IgD-negative memory B cell (primary cell): ENCODE measurements at regions not wholly inside any gene's neighbourhood (a gene's known extent, or its start where the extent isn't known, plus 50 kb on each side); places are given as distances from the start of the nearest gene placed in this dataset.

ENCODE experiments used
- H3K27ac Mint-ChIP-seq, 3 donors: one replicate each; pipeline ENCODE4 v1.8.0; 2020 to 2022; ENCODE audit warnings: mild to moderate bottlenecking in 3 of 3, mixed read lengths in 3 of 3, moderate library complexity in 1 of 3
- H3K27me3 Mint-ChIP-seq: one replicate; pipeline ENCODE4 v1.8.0; 2021; ENCODE audit warnings: mixed read lengths
- H3K36me3 Mint-ChIP-seq: one replicate; pipeline ENCODE4 v1.8.0; 2020; ENCODE audit warnings: mild to moderate bottlenecking, mixed read lengths
- H3K4me1 Mint-ChIP-seq, 3 donors: one replicate each; pipeline ENCODE4 v1.8.0; 2020 to 2022; ENCODE audit warnings: mixed read lengths in 3 of 3, mild to moderate bottlenecking in 1 of 3
- H3K4me3 Mint-ChIP-seq, 4 donors: one replicate each; pipeline ENCODE4 v1.8.0; 2020 to 2022; ENCODE audit warnings: mild to moderate bottlenecking in 4 of 4, mixed read lengths in 4 of 4, moderate library complexity in 3 of 4
- H3K9me3 Mint-ChIP-seq, 3 donors: one replicate each; pipeline ENCODE4 v1.8.0; 2020 to 2021; ENCODE audit warnings: mixed read lengths in 3 of 3, mild to moderate bottlenecking in 1 of 3

- H3K36me3 Mint-ChIP-seq = peaks cover 2% of the 10 kb centered on the region
- peaks cover 16 to 29% (median 20%) of the 10 kb centered on the region in 3 donors for H3K4me1 Mint-ChIP-seq
- H3K9me3 Mint-ChIP-seq = no peaks in the 10 kb centered on the region
- no peak overlapping the region for H3K4me3 Mint-ChIP-seq
- peaks cover 70% of the 10 kb centered on the region for H3K27me3 Mint-ChIP-seq
- H3K27ac Mint-ChIP-seq = no peak overlapping the region
These were observed 372.7 kb upstream of the ID2 start for GRCh38 chr2:8309131-8309530.

DNA sequence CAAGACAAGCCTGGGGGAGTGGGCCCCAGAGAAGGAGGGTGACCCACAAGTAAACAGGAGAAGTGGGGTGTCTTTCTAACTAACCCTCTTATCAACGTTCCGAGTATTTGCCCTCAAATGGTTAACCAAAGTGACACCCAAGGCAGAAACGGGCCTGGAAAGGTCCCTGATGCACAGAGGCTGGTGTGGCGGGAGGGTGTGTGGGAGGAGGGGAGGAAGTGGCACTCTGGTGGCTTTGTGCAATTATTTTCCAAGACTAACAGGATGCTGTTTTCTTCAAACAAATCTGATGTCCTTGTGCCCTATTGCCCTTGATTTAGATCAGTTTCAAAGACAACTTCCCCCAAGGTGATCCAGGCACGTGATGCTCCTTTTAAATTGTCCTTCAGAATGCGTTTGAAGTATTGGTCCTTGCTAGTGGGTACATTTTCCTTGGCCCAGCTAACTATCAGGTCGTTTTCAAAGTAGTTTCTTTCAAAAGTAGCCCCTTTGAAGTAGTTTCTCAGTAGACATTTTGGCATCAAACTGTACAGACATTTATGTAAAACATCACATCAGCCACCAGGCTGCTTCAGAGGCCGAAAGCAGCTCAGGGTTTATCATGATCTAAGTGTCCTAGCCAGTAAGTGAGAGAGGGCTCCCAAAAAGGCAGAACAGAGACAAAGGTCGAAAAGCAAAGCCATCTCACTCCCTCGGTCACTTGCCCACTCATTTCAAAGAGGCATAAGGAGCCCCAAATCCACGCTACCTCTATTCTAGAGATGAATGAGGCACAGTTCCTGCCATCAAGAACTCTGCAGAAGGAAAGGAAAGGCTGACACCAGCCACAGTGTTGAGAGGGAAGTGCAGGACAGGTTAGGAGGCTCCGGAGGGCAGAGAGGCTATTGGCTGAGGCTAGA lies 371.1 kb upstream of the ID2 start:
- Mint-ChIP-seq H3K4me3 (no peak overlapping the region), H3K27me3 (peaks cover 66% of the 10 kb centered on the region), H3K27ac (no peak overlapping the region), H3K9me3 (peaks cover 0 to 2% (median 0%) of the 10 kb centered on the region in 3 donors), H3K36me3 (peaks cover 2% of the 10 kb centered on the region), H3K4me1 (peaks cover 16 to 29% (median 20%) of the 10 kb centered on the region in 3 donors)

GRCh38 chr2:8312221-8312620 lies 369.6 kb upstream of the ID2 start:
- Mint-ChIP-seq H3K4me1 (peaks cover 16 to 29% (median 20%) of the 10 kb centered on the region in 3 donors), H3K27ac (no peak overlapping the region), H3K36me3 (peaks cover 2% of the 10 kb centered on the region), H3K9me3 (peaks cover 0 to 2% (median 0%) of the 10 kb centered on the region in 3 donors), H3K27me3 (peaks cover 63% of the 10 kb centered on the region), H3K4me3 (no peak overlapping the region)

- Mint-ChIP-seq H3K9me3 (peaks cover 0 to 3% (median 0%) of the 10 kb centered on the region in 3 donors), H3K36me3 (peaks cover 2% of the 10 kb centered on the region), H3K4me1 (peaks cover 16 to 29% (median 20%) of the 10 kb centered on the region in 3 donors), H3K4me3 (peak overlapping the region in 1 of 4 donors; percentile 19), H3K27me3 (peaks cover 61% of the 10 kb centered on the region), H3K27ac (no peak overlapping the region)
These were observed 368.7 kb upstream of the ID2 start for GRCh38 chr2:8312861-8313830.

GRCh38 chr2:8314063-8314462 lies 367.8 kb upstream of the ID2 start:
- H3K4me3 Mint-ChIP-seq = no peak overlapping the region
- H3K36me3 Mint-ChIP-seq = peaks cover 2% of the 10 kb centered on the region
- H3K4me1 Mint-ChIP-seq = peaks cover 16 to 29% (median 20%) of the 10 kb centered on the region in 3 donors

GRCh38 chr2:8315531-8316165 lies 366.2 kb upstream of the ID2 start:
- no peak overlapping the region for H3K27ac Mint-ChIP-seq
- peaks cover 2% of the 10 kb centered on the region for H3K36me3 Mint-ChIP-seq
- H3K27me3 Mint-ChIP-seq = peaks cover 62% of the 10 kb centered on the region
- H3K4me3 Mint-ChIP-seq = no peak overlapping the region
- peaks cover 0 to 3% (median 1%) of the 10 kb centered on the region in 3 donors for H3K9me3 Mint-ChIP-seq
- H3K4me1 Mint-ChIP-seq = peaks cover 13 to 22% (median 20%) of the 10 kb centered on the region in 3 donors

More at GRCh38 chr2:8314063-8314462, 367.8 kb upstream of the ID2 start:
- H3K27ac Mint-ChIP-seq = no peak overlapping the region
- H3K27me3 Mint-ChIP-seq = peaks cover 59% of the 10 kb centered on the region
- peaks cover 0 to 3% (median 0%) of the 10 kb centered on the region in 3 donors for H3K9me3 Mint-ChIP-seq

- Mint-ChIP-seq H3K36me3 (peaks cover 2% of the 10 kb centered on the region), H3K27me3 (peaks cover 55% of the 10 kb centered on the region), H3K4me3 (no peak overlapping the region), H3K4me1 (peaks cover 10 to 20% (median 19%) of the 10 kb centered on the region in 3 donors), H3K27ac (no peak overlapping the region), H3K9me3 (peaks cover 0 to 3% (median 2%) of the 10 kb centered on the region in 3 donors)
These were observed 365.5 kb upstream of the ID2 start for GRCh38 chr2:8316356-8316755.

GRCh38 chr2:8317418-8317817 lies 364.4 kb upstream of the ID2 start:
- H3K4me3 Mint-ChIP-seq = no peak overlapping the region
- H3K36me3 Mint-ChIP-seq = no peaks in the 10 kb centered on the region
- peaks cover 8 to 15% (median 14%) of the 10 kb centered on the region in 3 donors for H3K4me1 Mint-ChIP-seq
- H3K9me3 Mint-ChIP-seq = peaks cover 0 to 3% (median 2%) of the 10 kb centered on the region in 3 donors
- peaks cover 47% of the 10 kb centered on the region for H3K27me3 Mint-ChIP-seq
- H3K27ac Mint-ChIP-seq = no peak overlapping the region

GRCh38 chr2:8319219-8319618 lies 362.6 kb upstream of the ID2 start:
- Mint-ChIP-seq H3K4me1 (peaks cover 0 to 1% (median 0%) of the 10 kb centered on the region in 3 donors), H3K27ac (no peak overlapping the region), H3K27me3 (peaks cover 37% of the 10 kb centered on the region), H3K4me3 (no peak overlapping the region), H3K36me3 (no peaks in the 10 kb centered on the region), H3K9me3 (peaks cover 0 to 3% (median 2%) of the 10 kb centered on the region in 3 donors)

- Mint-ChIP-seq H3K4me1 (peaks cover 0 to 1% (median 0%) of the 10 kb centered on the region in 3 donors), H3K36me3 (no peaks in the 10 kb centered on the region), H3K4me3 (no peak overlapping the region)
These were observed 361.4 kb upstream of the ID2 start for GRCh38 chr2:8320311-8321066.

DNA sequence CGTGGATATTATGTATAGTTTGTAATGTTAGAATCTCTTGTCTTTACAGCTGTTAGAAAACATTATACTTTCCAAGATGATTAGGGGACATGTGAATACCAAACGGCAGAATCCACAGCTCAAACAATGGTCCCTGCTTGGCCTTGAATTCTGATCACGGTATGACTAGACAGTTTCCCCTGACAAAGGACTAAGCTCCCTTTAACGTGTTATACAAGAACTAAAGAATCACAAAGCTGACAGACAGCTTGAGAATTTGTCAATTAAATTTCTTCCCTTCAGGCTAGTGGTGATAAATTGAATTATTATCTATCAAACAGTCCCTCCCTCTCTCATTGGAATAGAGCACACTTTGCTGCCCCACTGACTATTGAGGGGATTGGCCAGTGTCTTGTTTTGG lies 359.2 kb upstream of the ID2 start:
- Mint-ChIP-seq H3K36me3 (no peaks in the 10 kb centered on the region), H3K4me3 (no peak overlapping the region), H3K27ac (no peak overlapping the region), H3K9me3 (peaks cover 0 to 2% (median 2%) of the 10 kb centered on the region in 3 donors), H3K27me3 (peaks cover 28% of the 10 kb centered on the region), H3K4me1 (no peaks in the 10 kb centered on the region)

More at GRCh38 chr2:8320311-8321066, 361.4 kb upstream of the ID2 start:
- H3K9me3 Mint-ChIP-seq = peaks cover 0 to 2% (median 2%) of the 10 kb centered on the region in 3 donors
- no peak overlapping the region for H3K27ac Mint-ChIP-seq
- peaks cover 34% of the 10 kb centered on the region for H3K27me3 Mint-ChIP-seq

DNA sequence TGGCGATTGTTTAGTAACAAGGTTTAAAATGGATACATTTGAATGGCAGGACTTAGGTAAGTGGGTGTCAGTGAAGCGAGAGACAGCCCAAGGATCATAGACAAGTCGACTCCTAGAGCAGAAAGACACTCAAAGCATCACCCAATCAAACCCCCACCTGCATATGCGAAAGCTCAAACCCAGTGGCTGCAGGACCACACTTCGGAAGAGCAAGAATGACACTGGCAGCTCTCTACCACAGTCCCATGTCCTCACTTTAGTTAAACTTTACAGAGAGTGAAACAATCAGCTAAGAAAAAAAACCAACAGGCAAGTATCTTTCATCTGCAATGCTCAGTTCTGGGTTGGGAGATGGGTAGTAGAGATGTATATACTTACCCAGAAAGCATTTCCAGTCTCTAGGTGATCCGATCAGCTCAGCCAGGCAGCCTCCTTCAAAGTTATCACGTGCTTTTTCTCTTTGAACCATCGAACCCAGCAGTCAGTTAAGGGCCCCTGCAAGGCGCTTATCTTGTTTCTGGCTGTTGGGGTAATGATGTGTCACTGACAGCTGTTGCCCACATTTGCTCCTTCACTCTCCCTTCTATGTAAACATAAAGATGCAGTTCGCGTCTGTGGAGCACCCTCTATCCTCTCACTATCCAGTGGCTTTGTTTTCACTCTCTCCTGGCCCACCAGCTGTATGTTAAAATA lies 357.5 kb upstream of the ID2 start:
- Mint-ChIP-seq H3K27me3 (peaks cover 20% of the 10 kb centered on the region), H3K27ac (peak overlapping the region in 1 of 3 donors; percentile 76), H3K4me3 (no peak overlapping the region), H3K9me3 (peaks cover 0 to 2% (median 0%) of the 10 kb centered on the region in 3 donors), H3K4me1 (no peaks in the 10 kb centered on the region), H3K36me3 (no peaks in the 10 kb centered on the region)

DNA sequence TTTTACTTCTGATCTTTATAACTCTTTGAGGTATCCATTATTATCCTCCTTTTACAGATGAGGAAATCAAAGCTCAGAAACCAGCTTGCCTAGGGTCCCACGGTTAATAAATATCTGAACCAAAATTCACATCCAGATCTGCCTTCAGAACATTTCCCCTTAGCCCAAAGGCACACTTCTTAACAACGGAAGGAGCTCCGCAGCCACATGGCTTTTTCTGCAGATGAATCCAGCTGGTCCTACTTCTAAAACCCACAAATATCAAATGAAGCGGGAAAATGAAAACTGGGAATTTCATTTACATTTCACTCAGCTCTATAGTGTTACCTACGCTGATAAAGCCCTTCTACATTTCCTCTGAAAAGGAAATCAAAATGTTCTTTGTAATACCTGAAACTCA lies 357.0 kb upstream of the ID2 start:
- Mint-ChIP-seq H3K4me3 (no peak overlapping the region), H3K27me3 (peaks cover 14% of the 10 kb centered on the region), H3K36me3 (no peaks in the 10 kb centered on the region), H3K9me3 (peaks cover 0 to 2% (median 0%) of the 10 kb centered on the region in 3 donors), H3K4me1 (peaks cover 0 to 2% (median 0%) of the 10 kb centered on the region in 3 donors), H3K27ac (no peak overlapping the region)
